OCI-LY3 (cell line): ENCODE measurements at regions not wholly inside any gene's neighbourhood (a gene's known extent, or its start where the extent isn't known, plus 50 kb on each side); places are given as distances from the start of the nearest gene placed in this dataset.

Experiments used
- H2AFZ ChIP-seq: fragments of 200-600, 300-600 bp; shearing (Covaris generic); 2 replicates; pipeline ENCODE4 v1.6.0; 2014; ENCODE audit warnings: antibody characterized with exemption, low read depth, low read length
- H3K27ac ChIP-seq: fragments of 200-600, 300-600 bp; sonication (generic); 2 replicates; pipeline ENCODE4 v1.5.1; 2014; ENCODE audit warnings: mild to moderate bottlenecking, low read length, moderate library complexity, mixed read lengths
- H3K27me3 ChIP-seq: fragments of 200-600, 300-600 bp; sonication (generic); 2 replicates; pipeline ENCODE4 v1.6.1; 2014; ENCODE audit warnings: low read depth, low read length, mixed read lengths
- H3K36me3 ChIP-seq: fragments of 200-600, 300-600 bp; sonication (generic); replicated peaks from 2 replicates; pipeline ENCODE3; 2014; ENCODE audit warnings: low read depth, low read length, mixed read lengths
- H3K4me1 ChIP-seq: fragments of 300-600, 200-600 bp; sonication (generic); 2 replicates; pipeline ENCODE4 v1.6.1; 2014; ENCODE audit warnings: low read length, mixed read lengths
- H3K4me2 ChIP-seq: fragments of 200-600, 300-600 bp; sonication (generic); 2 replicates; pipeline ENCODE4 v1.6.1; 2014; ENCODE audit warnings: low read length, mixed read lengths
- H3K4me3 ChIP-seq: fragments of 300-600, 200-600 bp; sonication (generic); 2 replicates; pipeline ENCODE4 v1.5.1; 2014; ENCODE audit warnings: antibody characterized with exemption, mild to moderate bottlenecking, low read length, moderate library complexity
- H3K79me2 ChIP-seq: fragments of 300-600, 200-600 bp; shearing (Covaris generic); 2 replicates; pipeline ENCODE4 v1.6.1; 2014; ENCODE audit warnings: mild to moderate bottlenecking, low read length, mixed read lengths
- H3K9ac ChIP-seq: fragments of 300-600, 200-600 bp; shearing (Covaris generic); 2 replicates; pipeline ENCODE4 v1.6.0; 2014; ENCODE audit warnings: mild to moderate bottlenecking, low read length, moderate library complexity
- H3K9me3 ChIP-seq: fragments of 200-600, 300-600 bp; shearing (Covaris generic); 2 replicates; pipeline ENCODE4 v1.6.1; 2014; ENCODE audit warnings: low read length, mixed read lengths; ENCODE audit not compliant: insufficient read depth
- H4K20me1 ChIP-seq: fragments of 200-600, 300-600 bp; sonication (generic); 2 replicates; pipeline ENCODE4 v1.6.1; 2016; ENCODE audit warnings: low read length, mixed read lengths; ENCODE audit not compliant: insufficient read depth
- EZH2phosphoT487 ChIP-seq: fragments of 200-600 bp; shearing (Covaris generic); IDR thresholded peaks from 2 replicates; pipeline ENCODE4 v1.6.1; 2018; ENCODE audit warnings: antibody characterized with exemption, mixed run types, low read depth
- TF ChIP-seq, protein P1 (sequence below): fragments of 200-600, 300-600 bp; sonication (generic); IDR thresholded peaks from 2 replicates; pipeline ENCODE4 v1.5.1; 2014; ENCODE audit warnings: antibody characterized with exemption, low read length, low read depth

- Histone ChIP-seq H3K4me2 (no peak overlapping the region), H4K20me1 (no peaks in the 10 kb centered on the region), H3K4me1 (no peaks in the 10 kb centered on the region), H3K27me3 (no peaks in the 10 kb centered on the region), H2AFZ (no peak overlapping the region), H3K9me3 (no peaks in the 10 kb centered on the region), H3K4me3 (no peak overlapping the region), H3K79me2 (no peaks in the 10 kb centered on the region), H3K9ac (no peak overlapping the region), H3K27ac (no peak overlapping the region), H3K36me3 (no peaks in the 10 kb centered on the region)
- TF ChIP-seq, protein P1, sequence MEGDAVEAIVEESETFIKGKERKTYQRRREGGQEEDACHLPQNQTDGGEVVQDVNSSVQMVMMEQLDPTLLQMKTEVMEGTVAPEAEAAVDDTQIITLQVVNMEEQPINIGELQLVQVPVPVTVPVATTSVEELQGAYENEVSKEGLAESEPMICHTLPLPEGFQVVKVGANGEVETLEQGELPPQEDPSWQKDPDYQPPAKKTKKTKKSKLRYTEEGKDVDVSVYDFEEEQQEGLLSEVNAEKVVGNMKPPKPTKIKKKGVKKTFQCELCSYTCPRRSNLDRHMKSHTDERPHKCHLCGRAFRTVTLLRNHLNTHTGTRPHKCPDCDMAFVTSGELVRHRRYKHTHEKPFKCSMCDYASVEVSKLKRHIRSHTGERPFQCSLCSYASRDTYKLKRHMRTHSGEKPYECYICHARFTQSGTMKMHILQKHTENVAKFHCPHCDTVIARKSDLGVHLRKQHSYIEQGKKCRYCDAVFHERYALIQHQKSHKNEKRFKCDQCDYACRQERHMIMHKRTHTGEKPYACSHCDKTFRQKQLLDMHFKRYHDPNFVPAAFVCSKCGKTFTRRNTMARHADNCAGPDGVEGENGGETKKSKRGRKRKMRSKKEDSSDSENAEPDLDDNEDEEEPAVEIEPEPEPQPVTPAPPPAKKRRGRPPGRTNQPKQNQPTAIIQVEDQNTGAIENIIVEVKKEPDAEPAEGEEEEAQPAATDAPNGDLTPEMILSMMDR = no peak
- no peak for TF ChIP-seq EZH2phosphoT487
Measured at GRCh38 chr15:81660976-81661375, 287.0 kb upstream of the TMC3 start.

DNA sequence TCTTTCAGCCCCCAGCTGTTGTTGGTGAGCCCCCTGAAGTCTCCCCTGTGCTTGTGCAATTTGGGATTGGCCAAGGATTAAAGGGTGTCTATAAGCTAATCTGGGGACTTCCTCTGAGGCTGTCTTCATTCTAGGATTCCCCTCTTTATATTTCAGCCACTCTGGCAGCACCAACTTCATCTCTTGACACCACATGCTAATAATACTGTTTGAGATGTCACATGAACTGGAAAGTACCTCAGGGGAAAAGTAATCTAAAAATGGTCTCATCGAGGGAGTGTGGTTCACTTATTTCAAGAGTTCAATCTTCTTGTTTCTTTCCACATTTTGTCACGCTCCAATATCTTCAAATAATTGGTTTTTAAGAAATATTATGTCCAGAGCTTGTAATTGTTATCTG lies 279.2 kb upstream of the TMC3 start:
- H3K4me3 ChIP-seq = no peak overlapping the region
- no peak overlapping the region for H2AFZ ChIP-seq

GRCh38 chr15:81645470-81645869 lies 271.5 kb upstream of the TMC3 start:
- TF ChIP-seq, protein P1 = no peak
- TF ChIP-seq EZH2phosphoT487 = no peak
- no peaks in the 10 kb centered on the region for H3K9me3 ChIP-seq
- H3K4me3 ChIP-seq = no peak overlapping the region
- H4K20me1 ChIP-seq = no peaks in the 10 kb centered on the region
- H3K36me3 ChIP-seq = no peaks in the 10 kb centered on the region
- peaks cover 14% of the 10 kb centered on the region for H3K27me3 ChIP-seq
- H3K4me2 ChIP-seq = no peak overlapping the region
- H3K79me2 ChIP-seq = no peaks in the 10 kb centered on the region
- no peaks in the 10 kb centered on the region for H3K4me1 ChIP-seq
- no peak overlapping the region for H3K9ac ChIP-seq
- no peak overlapping the region for H2AFZ ChIP-seq
- H3K27ac ChIP-seq = no peak overlapping the region

More for the DNA sequence above, 279.2 kb upstream of the TMC3 start:
- Histone ChIP-seq H3K4me1 (no peaks in the 10 kb centered on the region), H3K27me3 (no peaks in the 10 kb centered on the region), H3K9ac (no peak overlapping the region), H3K27ac (no peak overlapping the region), H3K79me2 (no peaks in the 10 kb centered on the region), H4K20me1 (no peaks in the 10 kb centered on the region), H3K4me2 (no peak overlapping the region), H3K9me3 (no peaks in the 10 kb centered on the region), H3K36me3 (no peaks in the 10 kb centered on the region)
- TF ChIP-seq, protein P1 = no peak
- TF ChIP-seq EZH2phosphoT487 = no peak

GRCh38 chr15:81643771-81644170 lies 269.8 kb upstream of the TMC3 start:
- H2AFZ ChIP-seq = no peak overlapping the region
- H3K4me1 ChIP-seq = no peaks in the 10 kb centered on the region
- H4K20me1 ChIP-seq = no peaks in the 10 kb centered on the region
- H3K9me3 ChIP-seq = no peaks in the 10 kb centered on the region
- H3K4me2 ChIP-seq = no peak overlapping the region
- H3K36me3 ChIP-seq = no peaks in the 10 kb centered on the region
- H3K27me3 ChIP-seq = peaks cover 17% of the 10 kb centered on the region
- H3K9ac ChIP-seq = no peak overlapping the region
- no peak overlapping the region for H3K27ac ChIP-seq
- H3K4me3 ChIP-seq = no peak overlapping the region
- H3K79me2 ChIP-seq = no peaks in the 10 kb centered on the region
- no peak for TF ChIP-seq EZH2phosphoT487
- TF ChIP-seq, protein P1 = no peak
